ENCODE measurements at regions not wholly inside any gene's neighbourhood (a gene's known extent, or its start where the extent isn't known, plus 50 kb on each side); places are given as distances from the start of the nearest gene placed in this dataset.

GRCh38 chr18:45549290-45549689 is 66.0 kb upstream of the SLC14A2 start:
- DNase-seq: no peak

GRCh38 chr18:45551142-45551815 is 64.0 kb upstream of the SLC14A2 start:
- DNase-seq: no peak

- DNase-seq: peak; percentile 66
Measured at GRCh38 chr18:45553723-45554388, 61.4 kb upstream of the SLC14A2 start.

GRCh38 chr18:45554389-45554737 is 60.9 kb upstream of the SLC14A2 start:
- peak; percentile 66 for DNase-seq

- DNase-seq: no peak
Measured at GRCh38 chr18:45556222-45556621, 59.1 kb upstream of the SLC14A2 start.

- DNase-seq: no peak
Measured at GRCh38 chr18:45557287-45557686, 58.0 kb upstream of the SLC14A2 start.

- no peak for DNase-seq
Measured at GRCh38 chr18:45557779-45558178, 57.5 kb upstream of the SLC14A2 start.

GRCh38 chr18:45559258-45559657 is 56.0 kb upstream of the SLC14A2 start:
- DNase-seq: no peak

GRCh38 chr18:45560870-45561269 is 54.4 kb upstream of the SLC14A2 start:
- no peak for DNase-seq

GRCh38 chr18:45562567-45563479 is 52.5 kb upstream of the SLC14A2 start:
- DNase-seq: peak; percentile 33

GRCh38 chr18:45565280-45565970 is 49.9 kb upstream of the SLC14A2 start:
- no peak for DNase-seq

Measured in NCI-H69 (cell line).